KG1 (cell line): ENCODE measurements at regions not wholly inside any gene's neighbourhood (a gene's known extent, or its start where the extent isn't known, plus 50 kb on each side); places are given as distances from the start of the nearest gene placed in this dataset.
"Not testable (repeated sequence)": the region's sequence is repeated elsewhere in the genome, so short reads cannot be mapped to it uniquely, and the experiment has no call there.

Experiments used
- DNase-seq: peaks from one replicate; lab custom pipeline; 2025; lab: John Stamatoyannopoulos, UW

GRCh38 chr17:53765609-53766008, 57.1 kb upstream of the KIF2B start:
- no peak for DNase-seq

DNA sequence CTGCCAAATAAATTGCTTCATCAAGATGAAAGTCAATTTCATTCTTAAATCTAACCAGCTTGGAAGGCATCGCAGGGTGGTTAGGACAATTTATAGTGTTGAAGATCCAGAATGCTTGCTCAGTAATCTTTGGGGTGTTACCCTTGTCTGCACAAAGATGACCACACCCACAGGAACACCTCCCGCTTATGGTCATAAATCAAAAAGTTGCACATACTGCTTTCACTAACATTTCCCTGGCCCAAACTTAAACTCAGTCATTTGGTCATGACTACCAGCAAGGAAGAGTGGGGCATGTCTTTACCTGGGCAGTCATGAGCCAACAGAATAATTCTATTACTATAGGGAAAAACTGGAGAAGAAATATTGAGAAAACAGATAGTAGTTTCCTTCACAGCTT, 57.6 kb upstream of the KIF2B start:
- no peak for DNase-seq

DNA sequence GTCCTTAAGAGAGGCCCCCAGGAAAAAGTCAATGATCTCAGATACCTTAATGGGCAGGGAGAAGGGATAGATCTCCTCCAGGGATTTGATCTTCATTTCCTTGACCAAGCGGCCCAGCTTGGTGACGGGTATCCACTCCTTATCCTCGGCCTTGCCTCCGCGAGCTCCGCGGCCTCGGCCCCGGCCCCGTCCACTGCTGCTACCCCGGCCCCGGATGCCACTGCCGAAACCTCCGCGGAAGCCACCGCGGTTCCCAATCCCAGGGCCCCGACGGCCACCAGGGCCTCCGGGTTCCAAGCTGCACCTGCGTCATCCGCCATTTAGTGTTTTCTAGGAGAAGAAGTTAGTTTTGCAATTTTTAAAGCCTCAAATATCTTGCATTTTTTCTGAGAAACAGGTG, 65.2 kb upstream of the KIF2B start:
- no peak for DNase-seq

- DNase-seq, result not testable (repeated sequence)
These were observed 65.6 kb upstream of the KIF2B start for GRCh38 chr17:53757116-53757515.

GRCh38 chr17:53749178-53749577, 73.5 kb upstream of the KIF2B start:
- DNase-seq, result no peak

GRCh38 chr17:53748159-53748820, 74.4 kb upstream of the KIF2B start:
- not testable (repeated sequence) for DNase-seq

GRCh38 chr17:53740312-53740711, 82.4 kb upstream of the KIF2B start:
- no peak for DNase-seq

DNA sequence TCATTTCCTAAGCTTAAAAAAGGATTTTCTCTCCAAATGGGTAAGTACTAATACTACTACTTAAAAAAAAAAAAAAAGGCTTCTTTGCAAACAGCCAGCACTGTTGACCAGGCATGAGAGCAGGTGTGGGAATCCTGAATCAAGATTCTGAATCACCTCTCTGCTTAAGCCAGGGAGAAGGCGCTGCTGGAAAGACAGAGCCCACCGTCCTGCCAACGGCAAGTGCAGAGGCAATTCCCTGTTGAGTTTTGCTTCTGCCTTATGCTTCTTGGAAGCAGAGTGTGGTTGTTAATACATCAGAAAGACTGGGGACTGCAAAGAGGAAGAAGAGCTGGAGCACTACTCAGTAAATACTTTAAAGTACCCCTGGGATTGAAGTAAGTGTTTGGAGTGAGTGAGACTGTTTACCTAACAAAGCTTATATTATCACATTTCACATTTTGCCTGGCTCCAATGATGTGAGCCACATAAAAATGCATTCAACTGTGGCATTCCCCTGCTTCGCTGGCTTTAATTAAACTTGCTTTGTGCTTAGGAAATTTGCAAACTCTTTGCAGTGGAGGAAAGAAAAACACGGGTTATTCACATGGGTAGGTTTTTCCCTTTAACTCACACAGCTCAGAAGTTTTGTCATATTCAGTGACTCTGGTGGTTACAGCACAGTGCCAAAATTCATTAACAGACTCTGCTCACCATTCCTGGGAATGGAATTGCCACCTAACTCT, 86.0 kb upstream of the KIF2B start:
- DNase-seq, result no peak

- no peak for DNase-seq
These were observed 98.0 kb upstream of the KIF2B start for GRCh38 chr17:53724726-53725125.

GRCh38 chr17:53722407-53722806, 100.3 kb upstream of the KIF2B start:
- no peak for DNase-seq

DNA sequence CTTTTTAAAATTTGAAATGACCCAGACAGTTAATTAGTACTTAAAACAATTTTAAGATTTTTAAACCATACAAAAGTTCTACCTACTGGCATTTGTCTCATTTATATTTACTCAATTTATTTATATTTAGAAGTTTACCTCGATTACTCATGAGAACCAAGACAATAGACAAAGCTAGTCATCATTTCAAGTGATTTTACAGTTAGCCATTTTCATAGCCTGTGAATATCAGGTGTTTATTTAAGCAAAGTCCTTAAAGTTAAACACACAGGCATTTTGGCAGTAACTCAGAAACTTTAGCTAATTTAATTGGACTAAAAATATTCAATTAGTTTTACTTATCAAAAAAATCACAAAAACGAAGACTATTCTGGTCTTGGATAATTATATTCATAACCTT, 101.6 kb upstream of the KIF2B start:
- DNase-seq, result no peak

- DNase-seq, result no peak
These were observed 103.5 kb upstream of the KIF2B start for GRCh38 chr17:53719229-53719628.

GRCh38 chr17:53707566-53707965, 115.2 kb upstream of the KIF2B start:
- DNase-seq, result no peak

- DNase-seq, result no peak
These were observed 126.4 kb upstream of the KIF2B start for GRCh38 chr17:53696286-53696685.

DNA sequence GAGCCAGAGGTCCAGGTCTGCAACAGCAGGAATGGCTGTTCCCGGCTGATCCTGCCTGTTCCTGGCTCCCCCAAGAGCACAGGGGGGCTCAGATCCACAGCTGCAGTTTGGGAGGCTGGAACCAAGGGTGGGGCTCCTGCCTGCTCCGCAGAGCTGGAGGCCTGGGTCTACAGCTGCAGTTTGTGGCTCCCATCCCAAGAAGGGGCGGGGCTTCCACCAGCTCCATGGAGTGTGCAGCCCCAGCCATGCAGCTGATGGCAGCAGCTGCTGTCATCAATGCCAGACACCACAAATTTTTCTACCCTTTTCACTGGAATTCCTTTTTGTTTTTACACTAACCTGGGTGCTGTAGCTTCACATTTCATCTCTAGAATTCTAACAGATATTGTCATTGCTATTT, 135.4 kb upstream of the KIF2B start:
- no peak for DNase-seq

GRCh38 chr17:53680745-53681144, 142.0 kb upstream of the KIF2B start:
- no peak for DNase-seq

DNA sequence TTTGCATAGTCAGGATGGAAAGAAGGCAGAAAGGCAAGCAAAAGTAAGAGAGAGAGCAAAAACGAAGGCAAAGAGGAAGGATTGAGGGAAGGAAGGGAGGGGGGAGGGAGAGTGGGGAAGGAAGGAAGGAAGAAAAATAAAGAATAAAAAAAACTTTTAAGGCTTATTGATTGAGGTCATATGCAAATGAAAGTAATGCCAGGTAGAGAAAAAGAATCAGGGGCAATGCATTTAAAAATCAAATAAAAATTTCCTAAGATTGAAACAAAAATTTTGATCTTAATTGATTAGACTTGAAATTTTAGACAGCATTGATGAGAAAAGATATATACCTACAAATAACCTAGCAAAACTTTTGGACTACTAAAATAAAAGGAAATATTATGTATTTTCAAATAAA, 153.9 kb upstream of the KIF2B start:
- no peak for DNase-seq

DNA sequence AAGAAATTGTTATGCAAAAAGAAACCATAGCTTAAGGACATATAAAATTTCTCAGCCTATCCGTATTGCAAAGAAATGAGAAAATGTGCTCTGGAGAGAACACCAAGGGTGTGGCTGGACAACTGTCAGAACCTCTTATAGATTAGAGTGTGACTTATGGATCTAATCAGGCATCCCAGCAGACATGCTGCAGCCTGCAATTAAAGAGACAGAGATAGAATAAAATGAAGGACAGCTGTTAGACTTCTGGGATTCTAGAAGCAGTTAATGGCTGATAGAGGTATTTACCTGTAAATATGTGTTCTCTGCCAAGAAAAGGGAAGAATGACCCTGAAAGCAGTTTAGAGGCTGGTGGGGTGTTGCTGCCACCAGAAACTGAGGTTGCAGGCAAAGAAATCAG, 160.1 kb upstream of the KIF2B start:
- DNase-seq, result no peak

- DNase-seq, result no peak
These were observed 163.5 kb upstream of the KIF2B start for GRCh38 chr17:53659181-53659580.

- no peak for DNase-seq
These were observed 167.1 kb upstream of the KIF2B start for GRCh38 chr17:53655591-53655990.

GRCh38 chr17:53649201-53649600, 173.5 kb upstream of the KIF2B start:
- no peak for DNase-seq

DNA sequence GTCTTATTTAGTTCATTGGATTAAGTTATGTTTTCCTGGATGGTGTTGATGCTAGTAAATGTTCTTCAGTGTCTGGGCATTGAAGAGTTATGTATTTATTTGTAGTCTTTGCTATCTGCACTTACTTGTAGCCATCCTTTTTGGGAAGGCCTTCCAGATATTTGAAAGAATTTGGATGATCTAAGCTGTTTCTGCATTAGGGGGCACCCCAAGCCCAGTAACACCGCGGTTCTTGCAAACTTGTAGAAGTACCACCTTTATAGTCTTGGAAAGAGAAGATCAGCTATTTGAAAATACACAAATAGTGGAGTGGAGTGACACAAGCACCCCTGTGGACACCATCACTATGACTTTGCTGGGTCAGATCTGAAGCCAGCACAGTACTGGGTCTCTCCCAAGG, 175.9 kb upstream of the KIF2B start:
- DNase-seq, result no peak

DNA sequence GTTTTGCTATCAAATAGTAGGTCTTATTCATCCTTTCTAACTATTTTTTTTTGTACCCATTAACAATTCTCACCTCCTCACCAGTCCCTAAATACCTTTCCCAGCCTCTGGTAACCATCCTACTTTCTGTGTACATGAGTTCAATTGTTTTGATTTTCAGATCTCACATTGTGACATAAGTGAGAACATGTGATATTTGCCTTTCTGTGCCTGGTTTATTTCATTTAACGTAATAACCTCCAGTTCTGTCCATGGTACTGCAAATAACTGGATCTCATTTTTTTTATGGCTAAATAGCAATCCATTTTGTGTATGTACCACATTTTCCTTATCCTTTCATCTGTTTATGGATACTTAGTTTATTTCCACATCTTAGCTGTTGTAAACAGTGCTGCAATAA, 181.9 kb upstream of the KIF2B start:
- no peak for DNase-seq

DNA sequence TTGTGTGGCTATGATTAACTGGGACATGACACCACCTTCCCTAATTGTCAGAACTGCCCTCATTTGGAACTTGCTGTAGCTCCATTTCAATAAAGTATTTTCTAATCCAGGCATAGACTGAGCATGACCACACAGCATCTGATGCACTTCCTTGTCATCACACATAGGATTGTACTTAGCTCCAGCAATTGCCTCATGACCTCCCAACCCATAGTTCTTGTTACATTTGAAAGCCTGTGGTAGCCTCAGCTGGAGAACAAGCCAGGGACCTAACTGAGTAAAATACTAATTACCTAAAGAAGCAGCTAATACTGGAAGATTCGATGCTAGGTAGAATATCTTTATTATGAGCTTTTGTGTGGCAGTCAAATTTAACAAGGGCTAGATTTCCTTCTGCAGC, 187.3 kb upstream of the KIF2B start:
- DNase-seq, result no peak
